Small intestine (tissue), 7 donors: ENCODE measurements at regions not wholly inside any gene's neighbourhood (a gene's known extent, or its start where the extent isn't known, plus 50 kb on each side); places are given as distances from the start of the nearest gene placed in this dataset.

Experiments used
- DNase-seq, 2 donors: peaks; one replicate each; pipeline versions ENCODE4 v3.0.0 to v3.0.0-alpha.2; 2013
- FAIRE-seq: peaks from 2 replicates; lab custom pipeline; 2012; peaks lifted over from hg19 to GRCh38; lab: Jason Lieb, UNC
- H3K27ac ChIP-seq, 3 donors: one replicate each; pipeline ENCODE4 v1.5.1; 2013; ENCODE audit warnings: low read length in 2 of 3, mild to moderate bottlenecking in 2 of 3, control low read depth in 1 of 3, inconsistent platforms in 1 of 3, low read depth in 1 of 3, moderate library complexity in 1 of 3
- H3K27me3 ChIP-seq, 3 donors: one replicate each; pipeline ENCODE4 v1.6.1; 2013; ENCODE audit warnings: low read length in 3 of 3, inconsistent platforms in 1 of 3; ENCODE audit not compliant: control insufficient read depth in 3 of 3, insufficient read depth in 3 of 3
- H3K36me3 ChIP-seq, 3 donors: one replicate each; pipeline ENCODE4 v1.6.1; 2013; ENCODE audit warnings: low read length in 3 of 3, inconsistent platforms in 1 of 3, low read depth in 1 of 3, mild to moderate bottlenecking in 1 of 3, moderate library complexity in 1 of 3; ENCODE audit not compliant: control insufficient read depth in 3 of 3, insufficient read depth in 2 of 3
- H3K4me1 ChIP-seq, 3 donors: one replicate each; pipeline ENCODE4 v1.6.1; 2013; ENCODE audit warnings: low read length in 2 of 3, inconsistent platforms in 1 of 3, low read depth in 1 of 3, mild to moderate bottlenecking in 1 of 3, moderate library complexity in 1 of 3; ENCODE audit not compliant: control insufficient read depth in 3 of 3, insufficient read depth in 2 of 3
- H3K4me3 ChIP-seq, 3 donors: one replicate each; pipeline ENCODE4 v1.5.1; 2013; ENCODE audit warnings: low read length in 3 of 3, control low read depth in 1 of 3, inconsistent platforms in 1 of 3, low read depth in 1 of 3, mild to moderate bottlenecking in 1 of 3, moderate library complexity in 1 of 3
- H3K9me3 ChIP-seq, 2 donors: one replicate each; pipeline ENCODE4 v1.6.1; 2013; ENCODE audit warnings: low read depth in 1 of 2, low read length in 1 of 2; ENCODE audit not compliant: control insufficient read depth in 2 of 2, insufficient read depth in 1 of 2
- WGBS, 3 donors: extraction: QIAGEN DNeasy Blood & Tissue Kit; methylation state at CpG; one replicate each; pipeline ENCODE4 v1.1.7; 2013; 5-methylcytosine and 5-hydroxymethylcytosine counted together
- donor health status: healthy with polysubstance abuse.
- donor health status: control.
- donor health status: control.
- donor health status: Bipolar disorder and iron deficiency.
- donor health status: healthy.

- Histone ChIP-seq H3K36me3 (no peaks in the 10 kb centered on the region), H3K27me3 (no peaks in the 10 kb centered on the region), H3K4me3 (no peak overlapping the region), H3K9me3 (no peaks in the 10 kb centered on the region), H3K27ac (no peak overlapping the region), H3K4me1 (no peaks in the 10 kb centered on the region)
- WGBS, 3 donors = 50 to 65% (median 51%) methylated on average over 1 of the region's 1 CpG
- DNase-seq = no peak
- no peak for FAIRE-seq
Observed at GRCh38 chr4:107219681-107220080, 183.6 kb upstream of the DKK2 start.

GRCh38 chr4:107216379-107216778 lies 180.3 kb upstream of the DKK2 start:
- Histone ChIP-seq H3K36me3 (no peaks in the 10 kb centered on the region), H3K27me3 (no peaks in the 10 kb centered on the region), H3K9me3 (no peaks in the 10 kb centered on the region), H3K4me3 (no peak overlapping the region), H3K27ac (no peak overlapping the region), H3K4me1 (no peaks in the 10 kb centered on the region)
- FAIRE-seq (no peak), DNase-seq (no peak)

- no peaks in the 10 kb centered on the region for H3K4me1 ChIP-seq
- no peak overlapping the region for H3K27ac ChIP-seq
- 77 to 95% (median 85%) methylated on average over 1 of the region's 1 CpG for WGBS, 3 donors
- no peak overlapping the region for H3K4me3 ChIP-seq
- H3K36me3 ChIP-seq = no peaks in the 10 kb centered on the region
- H3K9me3 ChIP-seq = no peaks in the 10 kb centered on the region
- DNase-seq (no peak), FAIRE-seq (no peak)
- H3K27me3 ChIP-seq = no peaks in the 10 kb centered on the region
Observed at GRCh38 chr4:107215222-107215621, 179.1 kb upstream of the DKK2 start.

- H3K36me3 ChIP-seq = no peaks in the 10 kb centered on the region
- 80 to 88% (median 82%) methylated on average over 2 of the region's 2 CpGs for WGBS, 3 donors
- no peak for DNase-seq
- no peaks in the 10 kb centered on the region for H3K9me3 ChIP-seq
- no peaks in the 10 kb centered on the region for H3K27me3 ChIP-seq
- no peak for FAIRE-seq
- H3K4me1 ChIP-seq = no peaks in the 10 kb centered on the region
- no peak overlapping the region for H3K4me3 ChIP-seq
- no peak overlapping the region for H3K27ac ChIP-seq
Observed at GRCh38 chr4:107213880-107214279, 177.8 kb upstream of the DKK2 start.

GRCh38 chr4:107213410-107213809 lies 177.3 kb upstream of the DKK2 start:
- Histone ChIP-seq H3K9me3 (no peaks in the 10 kb centered on the region), H3K27me3 (no peaks in the 10 kb centered on the region), H3K27ac (no peak overlapping the region), H3K4me1 (no peaks in the 10 kb centered on the region), H3K4me3 (no peak overlapping the region), H3K36me3 (no peaks in the 10 kb centered on the region)
- FAIRE-seq (no peak), DNase-seq (no peak)
- 91 to 93% (median 92%) methylated on average over 3 of the region's 3 CpGs for WGBS, 3 donors

GRCh38 chr4:107212565-107212964 lies 176.5 kb upstream of the DKK2 start:
- no peaks in the 10 kb centered on the region for H3K36me3 ChIP-seq
- 84 to 89% (median 85%) methylated on average over 2 of the region's 2 CpGs for WGBS, 3 donors
- H3K4me1 ChIP-seq = no peaks in the 10 kb centered on the region
- DNase-seq = no peak
- FAIRE-seq = no peak
- H3K9me3 ChIP-seq = no peaks in the 10 kb centered on the region
- no peak overlapping the region for H3K27ac ChIP-seq
- H3K4me3 ChIP-seq = no peak overlapping the region
- H3K27me3 ChIP-seq = no peaks in the 10 kb centered on the region

- no peak for DNase-seq
- WGBS, 3 donors = 81 to 88% (median 86%) methylated on average over 13 of the region's 13 CpGs
- no peak overlapping the region for H3K4me3 ChIP-seq
- no peaks in the 10 kb centered on the region for H3K27me3 ChIP-seq
- H3K4me1 ChIP-seq = no peaks in the 10 kb centered on the region
- no peak overlapping the region for H3K27ac ChIP-seq
- no peak for FAIRE-seq
- no peaks in the 10 kb centered on the region for H3K9me3 ChIP-seq
- H3K36me3 ChIP-seq = no peaks in the 10 kb centered on the region
Observed at GRCh38 chr4:107210450-107211239, 174.5 kb upstream of the DKK2 start.

GRCh38 chr4:107203733-107204132 lies 167.6 kb upstream of the DKK2 start:
- FAIRE-seq = no peak
- no peak overlapping the region for H3K27ac ChIP-seq
- no peaks in the 10 kb centered on the region for H3K27me3 ChIP-seq
- no peak overlapping the region for H3K4me3 ChIP-seq
- H3K9me3 ChIP-seq = no peaks in the 10 kb centered on the region
- no peaks in the 10 kb centered on the region for H3K4me1 ChIP-seq
- H3K36me3 ChIP-seq = no peaks in the 10 kb centered on the region
- no peak for DNase-seq
- 87 to 91% (median 90%) methylated on average over 8 of the region's 8 CpGs for WGBS, 3 donors

- Histone ChIP-seq H3K27me3 (no peaks in the 10 kb centered on the region), H3K4me1 (no peaks in the 10 kb centered on the region), H3K9me3 (no peaks in the 10 kb centered on the region), H3K36me3 (no peaks in the 10 kb centered on the region), H3K27ac (no peak overlapping the region), H3K4me3 (no peak overlapping the region)
- FAIRE-seq (no peak), DNase-seq (no peak)
- 78 to 85% (median 83%) methylated on average over 7 of the region's 7 CpGs for WGBS, 3 donors
Observed at GRCh38 chr4:107202744-107203143, 166.6 kb upstream of the DKK2 start.
